Neural cell (in vitro differentiated cells): ENCODE measurements at regions not wholly inside any gene's neighbourhood (a gene's known extent, or its start where the extent isn't known, plus 50 kb on each side); places are given as distances from the start of the nearest gene placed in this dataset.

Source experiments
- H2AFZ ChIP-seq: fragments of 200-600, 300-800 bp; sonication (generic), shearing (Covaris generic); 2 replicates; pipeline ENCODE4 v1.6.0; 2014; ENCODE audit warnings: low read depth, mild to moderate bottlenecking, antibody characterized with exemption, low read length, moderate library complexity
- H3F3A ChIP-seq: fragments of 200-600 bp; shearing (Covaris generic); 2 replicates; pipeline ENCODE4 v1.6.1; 2016; ENCODE audit warnings: mild to moderate bottlenecking, moderate library complexity, mixed read lengths, antibody characterized with exemption, low read length; ENCODE audit not compliant: insufficient read depth, poor library complexity, severe bottlenecking
- H3K27ac ChIP-seq: fragments of 200-600, 300-800 bp; sonication (generic), shearing (Covaris generic); 2 replicates; pipeline ENCODE4 v1.5.1; 2014; ENCODE audit warnings: mild to moderate bottlenecking, low read length, moderate library complexity
- H3K27me3 ChIP-seq: fragments of 300-800, 200-600 bp; sonication (generic), shearing (Covaris generic); 2 replicates; pipeline ENCODE4 v1.6.0; 2014; ENCODE audit warnings: mild to moderate bottlenecking, low read depth, low read length, moderate library complexity; ENCODE audit not compliant: insufficient read depth
- H3K36me3 ChIP-seq: fragments of 300-800, 200-600 bp; sonication (generic), shearing (Covaris generic); 2 replicates; pipeline ENCODE4 v1.5.1; 2014; ENCODE audit warnings: mild to moderate bottlenecking, antibody characterized with exemption, low read length, moderate library complexity; ENCODE audit not compliant: insufficient read depth
- H3K4me2 ChIP-seq: fragments of 300-800, 200-600 bp; sonication (generic), shearing (Covaris generic); 2 replicates; pipeline ENCODE4 v1.6.0; 2014; ENCODE audit warnings: mild to moderate bottlenecking, low read length
- H3K4me3 ChIP-seq: fragments of 300-800, 200-600 bp; sonication (generic), shearing (Covaris generic); 2 replicates; pipeline ENCODE4 v1.5.1; 2014; ENCODE audit warnings: mild to moderate bottlenecking, low read length, moderate library complexity
- H3K79me2 ChIP-seq: fragments of 200-600 bp; shearing (Covaris generic); replicated peaks from 2 replicates; pipeline ENCODE4 v1.6.0; 2014; ENCODE audit warnings: mild to moderate bottlenecking, low read length, moderate library complexity; ENCODE audit not compliant: insufficient read depth
- H3K9ac ChIP-seq: fragments of 300-800, 200-600 bp; sonication (generic), shearing (Covaris generic); 2 replicates; pipeline ENCODE4 v1.6.1; 2016; ENCODE audit warnings: mild to moderate bottlenecking, low read length, mixed read lengths
- H3K9me2 ChIP-seq: fragments of 200-600 bp; shearing (Covaris generic); 2 replicates; pipeline ENCODE4 v1.6.1; 2016; ENCODE audit warnings: mild to moderate bottlenecking, low read length, mixed read lengths; ENCODE audit not compliant: insufficient read depth
- H3K9me3 ChIP-seq: fragments of 200-600, 300-800 bp; sonication (generic), shearing (Covaris generic); 2 replicates; pipeline ENCODE4 v1.6.1; 2016; ENCODE audit warnings: mild to moderate bottlenecking, mixed run types, low read length, moderate library complexity, mixed read lengths
- H4K20me1 ChIP-seq: fragments of 200-600 bp; shearing (Covaris generic); 2 replicates; pipeline ENCODE4 v1.6.1; 2016; ENCODE audit warnings: mild to moderate bottlenecking, mixed run types; ENCODE audit not compliant: insufficient read depth
- CTCF ChIP-seq: fragments of 450-650 bp; IDR thresholded peaks from 2 replicates; pipeline ENCODE4 v1.5.1; 2014; ENCODE audit warnings: antibody characterized with exemption, mild to moderate bottlenecking, moderate library complexity; ENCODE audit not compliant: poor library complexity, severe bottlenecking
- EP300 ChIP-seq: fragments of 450-650 bp; conservative IDR thresholded peaks from 2 replicates; pipeline ENCODE4 v1.6.1; 2014; ENCODE audit warnings: antibody characterized with exemption, mild to moderate bottlenecking, moderate library complexity; ENCODE audit not compliant: poor library complexity, severe bottlenecking
- EZH2 ChIP-seq: fragments of 200-600, 300-800 bp; shearing (Covaris generic), sonication (generic); IDR thresholded peaks from 2 replicates; pipeline ENCODE4 v1.6.1; 2014; ENCODE audit warnings: antibody characterized with exemption, low read length, borderline replicate concordance, mild to moderate bottlenecking; ENCODE audit not compliant: insufficient read depth, poor library complexity, severe bottlenecking
- MXI1 ChIP-seq: fragments of 450-650 bp; conservative IDR thresholded peaks from 2 replicates; pipeline ENCODE4 v1.6.1; 2014; ENCODE audit warnings: antibody characterized with exemption, mild to moderate bottlenecking; ENCODE audit not compliant: poor library complexity, severe bottlenecking
- POLR2AphosphoS5 ChIP-seq: IDR thresholded peaks from 2 replicates; pipeline ENCODE4 v1.6.1; 2012
- RAD21 ChIP-seq: fragments of 450-650 bp; conservative IDR thresholded peaks from 2 replicates; pipeline ENCODE4 v1.6.1; 2014; ENCODE audit warnings: antibody characterized with exemption, mild to moderate bottlenecking, moderate library complexity
- SMC3 ChIP-seq: fragments of 450-650 bp; conservative IDR thresholded peaks from 2 replicates; pipeline ENCODE4 v1.6.1; 2014; ENCODE audit warnings: antibody characterized with exemption, mild to moderate bottlenecking, moderate library complexity; ENCODE audit not compliant: poor library complexity
- TAF1 ChIP-seq: IDR thresholded peaks from 2 replicates; pipeline ENCODE4 v1.6.1; 2012; ENCODE audit warnings: low read depth
- TF ChIP-seq, protein P1 (sequence below): IDR thresholded peaks from 2 replicates; pipeline ENCODE4 v1.6.1; 2012; ENCODE audit warnings: borderline replicate concordance

DNA sequence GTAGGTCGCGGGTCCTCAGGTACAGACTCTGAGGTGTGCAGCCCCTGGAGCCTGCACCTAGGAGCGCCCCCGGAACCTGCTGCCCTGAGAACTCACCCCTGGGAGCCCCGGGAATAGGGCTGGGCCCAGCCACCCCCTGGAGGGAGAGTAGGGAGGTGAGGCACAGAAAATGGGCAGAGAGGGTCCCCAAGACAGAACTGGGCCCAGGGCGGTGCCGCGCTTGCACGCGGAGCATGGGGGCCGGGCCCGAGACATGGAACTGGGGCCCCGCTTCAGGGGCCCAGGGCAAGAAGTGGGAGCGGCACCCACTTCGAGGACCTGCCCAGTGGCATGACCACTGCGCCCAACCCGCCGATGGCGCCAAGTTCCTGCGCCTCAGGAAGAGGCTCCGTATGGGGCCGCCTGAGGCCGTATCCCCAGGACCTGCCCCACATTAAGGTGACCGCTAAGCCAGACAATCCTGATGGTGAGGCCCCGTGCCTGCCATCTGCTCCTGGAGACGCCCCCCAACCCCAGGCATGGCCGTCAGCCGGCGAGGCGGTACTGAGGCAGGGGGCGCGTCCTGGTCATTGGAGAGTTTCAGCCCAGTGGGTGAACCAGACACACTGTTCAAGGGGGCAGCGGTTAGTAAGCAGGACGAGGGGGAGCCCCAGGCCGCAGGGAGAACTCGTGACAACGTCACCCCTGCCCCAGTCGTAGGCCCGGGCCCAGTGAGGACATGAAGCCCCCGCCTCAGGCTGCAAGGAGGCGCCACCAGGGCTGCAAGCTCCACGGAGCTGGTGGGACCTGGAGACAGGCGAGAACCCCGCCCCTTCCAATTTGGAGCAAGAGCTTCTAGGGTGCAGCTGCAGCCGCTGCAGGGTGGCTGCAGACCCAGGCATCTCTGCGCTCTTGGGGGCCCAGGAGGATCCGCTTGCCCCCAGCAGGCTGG, 89.5 kb upstream of the PUM3 start:
- H2AFZ ChIP-seq: no peak overlapping the region
- TF ChIP-seq SMC3: no peak
- no peak for TF ChIP-seq POLR2AphosphoS5
- TF ChIP-seq TAF1: no peak
- no peak for TF ChIP-seq EZH2
- TF ChIP-seq RAD21: no peak
- TF ChIP-seq CTCF: no peak
- TF ChIP-seq, protein P1, sequence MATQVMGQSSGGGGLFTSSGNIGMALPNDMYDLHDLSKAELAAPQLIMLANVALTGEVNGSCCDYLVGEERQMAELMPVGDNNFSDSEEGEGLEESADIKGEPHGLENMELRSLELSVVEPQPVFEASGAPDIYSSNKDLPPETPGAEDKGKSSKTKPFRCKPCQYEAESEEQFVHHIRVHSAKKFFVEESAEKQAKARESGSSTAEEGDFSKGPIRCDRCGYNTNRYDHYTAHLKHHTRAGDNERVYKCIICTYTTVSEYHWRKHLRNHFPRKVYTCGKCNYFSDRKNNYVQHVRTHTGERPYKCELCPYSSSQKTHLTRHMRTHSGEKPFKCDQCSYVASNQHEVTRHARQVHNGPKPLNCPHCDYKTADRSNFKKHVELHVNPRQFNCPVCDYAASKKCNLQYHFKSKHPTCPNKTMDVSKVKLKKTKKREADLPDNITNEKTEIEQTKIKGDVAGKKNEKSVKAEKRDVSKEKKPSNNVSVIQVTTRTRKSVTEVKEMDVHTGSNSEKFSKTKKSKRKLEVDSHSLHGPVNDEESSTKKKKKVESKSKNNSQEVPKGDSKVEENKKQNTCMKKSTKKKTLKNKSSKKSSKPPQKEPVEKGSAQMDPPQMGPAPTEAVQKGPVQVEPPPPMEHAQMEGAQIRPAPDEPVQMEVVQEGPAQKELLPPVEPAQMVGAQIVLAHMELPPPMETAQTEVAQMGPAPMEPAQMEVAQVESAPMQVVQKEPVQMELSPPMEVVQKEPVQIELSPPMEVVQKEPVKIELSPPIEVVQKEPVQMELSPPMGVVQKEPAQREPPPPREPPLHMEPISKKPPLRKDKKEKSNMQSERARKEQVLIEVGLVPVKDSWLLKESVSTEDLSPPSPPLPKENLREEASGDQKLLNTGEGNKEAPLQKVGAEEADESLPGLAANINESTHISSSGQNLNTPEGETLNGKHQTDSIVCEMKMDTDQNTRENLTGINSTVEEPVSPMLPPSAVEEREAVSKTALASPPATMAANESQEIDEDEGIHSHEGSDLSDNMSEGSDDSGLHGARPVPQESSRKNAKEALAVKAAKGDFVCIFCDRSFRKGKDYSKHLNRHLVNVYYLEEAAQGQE: no peak
- TF ChIP-seq EP300: no peak
- no peaks in the 10 kb centered on the region for H3K9me3 ChIP-seq
- no peak overlapping the region for H3K4me2 ChIP-seq
- no peaks in the 10 kb centered on the region for H3K9me2 ChIP-seq
- H3K27me3 ChIP-seq: no peaks in the 10 kb centered on the region
- H4K20me1 ChIP-seq: no peaks in the 10 kb centered on the region
- no peak overlapping the region for H3K27ac ChIP-seq
- H3K4me3 ChIP-seq: no peak overlapping the region
- H3K9ac ChIP-seq: no peak overlapping the region
- H3K79me2 ChIP-seq: no peaks in the 10 kb centered on the region
- H3F3A ChIP-seq: no peaks in the 10 kb centered on the region
- no peaks in the 10 kb centered on the region for H3K36me3 ChIP-seq

DNA sequence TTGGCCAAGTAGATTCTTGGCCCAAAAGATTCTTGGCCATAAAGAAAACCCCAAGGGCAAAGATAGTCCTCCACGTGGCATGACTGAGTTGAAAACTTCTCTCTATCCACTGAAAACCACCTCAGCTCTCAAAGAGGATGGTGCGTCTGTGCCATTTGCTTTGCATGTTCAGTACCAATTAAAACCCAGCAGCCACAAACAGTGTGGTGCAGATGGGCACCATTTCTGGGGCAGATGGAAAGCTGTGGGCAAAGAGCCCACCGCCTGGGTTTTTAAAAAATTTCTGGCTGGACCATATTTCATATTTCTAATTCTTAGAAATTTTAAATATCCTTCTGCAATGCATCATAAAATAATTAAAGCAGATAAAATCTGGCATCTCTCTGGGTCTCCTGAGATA, 84.5 kb upstream of the PUM3 start:
- no peak overlapping the region for H3K27ac ChIP-seq
- H3K27me3 ChIP-seq: no peaks in the 10 kb centered on the region
- H3K9me2 ChIP-seq: no peaks in the 10 kb centered on the region
- H4K20me1 ChIP-seq: no peaks in the 10 kb centered on the region
- H3K9me3 ChIP-seq: no peaks in the 10 kb centered on the region
- no peak overlapping the region for H3K4me2 ChIP-seq
- no peak overlapping the region for H3K9ac ChIP-seq
- H2AFZ ChIP-seq: no peak overlapping the region
- TF ChIP-seq, protein P1: no peak
- no peak for TF ChIP-seq MXI1
- H3K36me3 ChIP-seq: no peaks in the 10 kb centered on the region
- no peaks in the 10 kb centered on the region for H3F3A ChIP-seq
- no peak overlapping the region for H3K4me3 ChIP-seq
- H3K79me2 ChIP-seq: no peaks in the 10 kb centered on the region
